B cell (primary cell): ENCODE measurements at regions not wholly inside any gene's neighbourhood (a gene's known extent, or its start where the extent isn't known, plus 50 kb on each side); places are given as distances from the start of the nearest gene placed in this dataset.

ENCODE experiments used
- CTCF ChIP-seq: fragments of 200-600 bp; IDR thresholded peaks from one replicate; pipeline ENCODE4 v1.8.0; 2022; ENCODE audit warnings: antibody characterized with exemption, mild to moderate bottlenecking
- EZH2 ChIP-seq: IDR thresholded peaks from 2 replicates; pipeline ENCODE4 v1.6.1; 2012; ENCODE audit warnings: borderline replicate concordance, low read depth, mild to moderate bottlenecking, moderate library complexity, low read length; ENCODE audit not compliant: insufficient read depth, poor library complexity, severe bottlenecking

DNA sequence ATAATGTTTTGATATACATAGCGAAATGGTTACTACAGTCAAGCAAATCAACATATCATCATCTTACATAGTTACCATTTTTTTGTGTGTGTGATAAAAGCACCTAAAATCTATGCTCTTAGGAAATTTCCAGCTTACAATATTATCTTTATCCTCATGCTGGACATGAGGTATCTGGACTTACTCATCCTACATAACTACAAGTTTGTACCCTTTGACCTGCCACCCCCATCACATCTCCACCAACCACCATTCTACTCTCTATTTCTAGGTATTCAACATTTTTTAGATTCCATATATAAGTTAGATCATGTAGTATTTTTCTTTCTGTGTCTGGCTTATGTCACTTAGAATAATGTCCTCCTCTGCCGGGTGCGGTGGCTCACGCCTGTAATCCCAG lies 79.9 kb downstream of the TAF11L14 start:
- no peak for TF ChIP-seq CTCF
- no peak for TF ChIP-seq EZH2
